HepG2 (cell line): ENCODE measurements at regions not wholly inside any gene's neighbourhood (a gene's known extent, or its start where the extent isn't known, plus 50 kb on each side); places are given as distances from the start of the nearest gene placed in this dataset.

ENCODE experiments used
- ATAC-seq: fragments of 200-7000 bp; cut with Tn5 transposase; 3 replicates; pipeline ENCODE4 v1.9.1; 2020; ENCODE audit warnings: mild to moderate bottlenecking, moderate library complexity
- BruUV-seq: library from RNA; stranded (reverse); fragments of 400-500 nt; replicated peaks from 2 replicates; lab custom pipeline; 2021; lab: Mats Ljungman, UMichigan
- CTCF ChIA-PET: fragments of 300-600 bp; formaldehyde crosslinking; extraction: SDS; loops from one replicate; lab custom pipeline; 2021; ENCODE audit warnings: low total read pairs, inconsistent platforms, low intra/inter-chr PET ratio; lab: Yijun Ruan, JAX
- POLR2A ChIA-PET: fragments of 350-600 bp; sonication (Branson Sonifier 250); formaldehyde crosslinking; loops from one replicate; lab custom pipeline; 2020; ENCODE audit warnings: antibody characterized with exemption, inconsistent platforms; lab: Yijun Ruan, JAX
- DNase-seq: peaks from one replicate; pipeline ENCODE4 v3.0.0-alpha.2; 2015; ENCODE audit warnings: low spot score
- FAIRE-seq: peaks from 3 replicates; lab custom pipeline; 2011; peaks lifted over from hg19 to GRCh38; lab: Jason Lieb, UNC
- H2AFZ ChIP-seq: one replicate; pipeline ENCODE4 v1.6.1; 2011; ENCODE audit warnings: low read length, inconsistent platforms
- H3K27ac ChIP-seq: fragments of 300-600 bp; 3 replicates; pipeline ENCODE4 v1.8.0; 2011; ENCODE audit warnings: mixed run types, mild to moderate bottlenecking, mixed read lengths, low read length, inconsistent platforms; ENCODE audit not compliant: insufficient read depth; ENCODE audit errors: extremely low read length
- H3K27me3 ChIP-seq, 2 experiments: fragments of 200-600 bp in 1 of 2; 2 replicates in 1 of 2; 3 replicates in 1 of 2; pipeline versions ENCODE4 v1.6.0 to v1.8.0; 2011; ENCODE audit warnings: low read length in 2 of 2, mild to moderate bottlenecking in 2 of 2, moderate library complexity in 2 of 2, inconsistent platforms in 1 of 2; ENCODE audit not compliant: insufficient read depth in 2 of 2, control insufficient read depth in 1 of 2
- H3K36me3 ChIP-seq, 2 experiments: fragments of 200-600 bp in 1 of 2; replicated peaks in 1 of 2; 2 replicates in 1 of 2; 3 replicates in 1 of 2; pipeline versions ENCODE4 v1.5.1 to v1.8.0; 2011; ENCODE audit warnings: low read length in 2 of 2, inconsistent platforms in 1 of 2; ENCODE audit not compliant: insufficient read depth in 2 of 2, control insufficient read depth in 1 of 2
- H3K4me1 ChIP-seq: 2 replicates; pipeline ENCODE4 v1.5.1; 2012; ENCODE audit warnings: low read length, inconsistent platforms; ENCODE audit not compliant: insufficient read depth
- H3K4me2 ChIP-seq: 2 replicates; pipeline ENCODE4 v1.6.0; 2011; ENCODE audit warnings: low read depth, low read length, inconsistent platforms
- H3K4me3 ChIP-seq, 3 experiments: fragments of 200-600 bp in 1 of 3; sonication (generic), shearing (Covaris generic) in 1 of 3; replicated peaks in 1 of 3; 2 replicates each; pipeline ENCODE4 v1.5.1; 2011 to 2016; ENCODE audit warnings: low read length in 3 of 3, inconsistent platforms in 2 of 3, low read depth in 2 of 3, mild to moderate bottlenecking in 2 of 3, control low read depth in 1 of 3, mixed read lengths in 1 of 3; ENCODE audit not compliant: insufficient read depth in 1 of 3
- H3K79me2 ChIP-seq: one replicate; pipeline ENCODE4 v1.6.1; 2011; ENCODE audit warnings: low read length, inconsistent platforms; ENCODE audit not compliant: insufficient read depth
- H3K9ac ChIP-seq: 2 replicates; pipeline ENCODE4 v1.6.0; 2011; ENCODE audit warnings: mild to moderate bottlenecking, low read depth, low read length, inconsistent platforms; ENCODE audit not compliant: insufficient read depth
- H3K9me3 ChIP-seq: 2 replicates; pipeline ENCODE4 v1.5.1; 2012; ENCODE audit warnings: mild to moderate bottlenecking, low read length
- H4K20me1 ChIP-seq: 2 replicates; pipeline ENCODE4 v1.6.0; 2011; ENCODE audit warnings: inconsistent platforms, mild to moderate bottlenecking, low read length, moderate library complexity; ENCODE audit not compliant: insufficient read depth
- FOSL1 ChIP-seq: sonication (generic); formaldehyde crosslinking; IDR thresholded peaks from 2 replicates; pipeline ENCODE4 v1.9.0; 2021; ENCODE audit warnings: missing genetic modification reagents, borderline replicate concordance
- HOXA3 ChIP-seq: sonication (generic); formaldehyde crosslinking; IDR thresholded peaks from 2 replicates; pipeline ENCODE4 v1.5.0; 2020; ENCODE audit warnings: missing genetic modification reagents
- PAX8 ChIP-seq: sonication (generic); formaldehyde crosslinking; IDR thresholded peaks from 2 replicates; pipeline ENCODE4 v1.8.0; 2022; ENCODE audit warnings: mild to moderate bottlenecking, missing genetic modification reagents, borderline replicate concordance
- SATB2 ChIP-seq: sonication (generic); formaldehyde crosslinking; IDR thresholded peaks from 2 replicates; pipeline ENCODE4 v1.5.0; 2020; ENCODE audit warnings: missing genetic modification reagents
- SOX13 ChIP-seq, 3 experiments: fragments of 450-650 bp in 1 of 3; sonication (generic) in 1 of 3; formaldehyde crosslinking in 1 of 3; IDR thresholded peaks in 2 of 3; conservative IDR thresholded peaks in 1 of 3; 2 replicates each; pipeline versions ENCODE4 v1.5.0 to v1.6.1; 2016 to 2020; ENCODE audit warnings: antibody characterized with exemption in 1 of 3, mild to moderate bottlenecking in 1 of 3, missing compliant biosample characterization in 1 of 3, missing genetic modification reagents in 1 of 3, moderate library complexity in 1 of 3
- SRF ChIP-seq: IDR thresholded peaks from 2 replicates; pipeline ENCODE4 v1.6.1; 2011; ENCODE audit warnings: mild to moderate bottlenecking, low read depth, low read length, moderate library complexity
- ZNF383 ChIP-seq: sonication (generic); formaldehyde crosslinking; IDR thresholded peaks from 2 replicates; pipeline ENCODE4 v1.4.0; 2020; ENCODE audit warnings: missing genetic modification reagents, mild to moderate bottlenecking, borderline replicate concordance
- WGBS: methylation state at CpG from one replicate; pipeline ENCODE4 v1.1.6; 2017; ENCODE audit warnings: low lambda C conversion rate; 5-methylcytosine and 5-hydroxymethylcytosine counted together
- in situ Hi-C: cut with HindIII; loops from 2 replicates; pipeline ENCODE4 v1.10.0; 2017; ENCODE audit warnings: low pct_unique_long_range_greater_than_20kb; ENCODE audit not compliant: extremely low pct_ligation_motif_present
- intact Hi-C: fragments of 100-400 bp; cut with micrococcal nuclease; formaldehyde crosslinking; loops from one replicate; pipeline ENCODE4 v1.10.0; 2022; ENCODE audit not compliant: unreplicated experiment
- TF ChIP-seq, protein P1 (sequence below): sonication (generic); formaldehyde crosslinking; IDR thresholded peaks from 2 replicates; pipeline ENCODE4 v1.4.0; 2020; ENCODE audit warnings: mild to moderate bottlenecking, missing genetic modification reagents
- TF ChIP-seq, protein P2 (sequence below): sonication (generic); formaldehyde crosslinking; IDR thresholded peaks from 2 replicates; pipeline ENCODE4 v1.4.0; 2020; ENCODE audit warnings: missing genetic modification reagents; ENCODE audit errors: not compliant biosample characterization
- TF ChIP-seq, protein P3 (sequence below): sonication (generic); formaldehyde crosslinking; conservative IDR thresholded peaks from 2 replicates; pipeline ENCODE4 v1.4.0; 2020; ENCODE audit warnings: mild to moderate bottlenecking, missing genetic modification reagents, moderate library complexity

DNA sequence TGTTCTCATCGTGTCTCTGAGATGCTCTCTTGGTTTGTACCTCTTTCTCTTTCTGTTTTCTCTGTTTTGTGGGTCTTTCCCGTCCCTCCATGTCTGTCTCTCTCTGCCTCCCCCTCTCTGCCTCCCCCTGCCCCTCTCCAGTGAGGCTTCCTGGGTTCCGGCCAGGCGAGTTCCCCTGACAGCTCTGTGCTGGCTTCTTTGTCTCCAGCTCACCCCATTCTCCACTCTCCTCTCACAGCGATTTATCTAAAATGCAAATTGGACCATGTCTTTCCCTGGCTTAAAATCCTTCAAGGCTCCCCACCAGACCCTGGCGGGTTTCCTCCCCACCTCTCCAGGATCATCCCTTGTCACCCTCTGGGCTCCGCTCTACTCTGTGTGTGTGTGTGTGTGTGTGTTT lies 202.4 kb upstream of the POU3F1 start:
- intact Hi-C loops: loop anchor here (10.0 kb wide), 1 partner anchor 566 kb away; no protein-coding TSS in a partner anchor
- no peak overlapping the region for H3K4me3 ChIP-seq
- WGBS: 40% methylated on average over 7 of the region's 7 CpGs
- H3K4me1 ChIP-seq: peaks cover 23% of the 10 kb centered on the region
- peaks cover 5 to 41% of the 10 kb centered on the region in 2 experiments; a peak in 4 of 5 replicates for H3K27me3 ChIP-seq
- DNase-seq (no peak), ATAC-seq (no peak), FAIRE-seq (no peak)
- CTCF ChIA-PET: no interaction called here
- in situ Hi-C loops: no loop called here
- BruUV-seq: no TSS peak
- H3K4me2 ChIP-seq: no peak overlapping the region
- H3K36me3 ChIP-seq: no peaks in the 10 kb centered on the region
- no peaks in the 10 kb centered on the region for H3K79me2 ChIP-seq
- no peaks in the 10 kb centered on the region for H3K9me3 ChIP-seq
- POLR2A ChIA-PET: no interaction called here
- H2AFZ ChIP-seq: no peak overlapping the region
- H3K9ac ChIP-seq: no peak overlapping the region
- H4K20me1 ChIP-seq: no peaks in the 10 kb centered on the region
- H3K27ac ChIP-seq: no peak overlapping the region
- TF ChIP-seq, protein P1, sequence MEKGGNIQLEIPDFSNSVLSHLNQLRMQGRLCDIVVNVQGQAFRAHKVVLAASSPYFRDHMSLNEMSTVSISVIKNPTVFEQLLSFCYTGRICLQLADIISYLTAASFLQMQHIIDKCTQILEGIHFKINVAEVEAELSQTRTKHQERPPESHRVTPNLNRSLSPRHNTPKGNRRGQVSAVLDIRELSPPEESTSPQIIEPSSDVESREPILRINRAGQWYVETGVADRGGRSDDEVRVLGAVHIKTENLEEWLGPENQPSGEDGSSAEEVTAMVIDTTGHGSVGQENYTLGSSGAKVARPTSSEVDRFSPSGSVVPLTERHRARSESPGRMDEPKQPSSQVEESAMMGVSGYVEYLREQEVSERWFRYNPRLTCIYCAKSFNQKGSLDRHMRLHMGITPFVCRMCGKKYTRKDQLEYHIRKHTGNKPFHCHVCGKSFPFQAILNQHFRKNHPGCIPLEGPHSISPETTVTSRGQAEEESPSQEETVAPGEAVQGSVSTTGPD (CRISPR knock-in tag): no peak
- TF ChIP-seq HOXA3 (CRISPR knock-in tag) (no peak), SRF (no peak), ZNF383 (no peak), PAX8 (no peak), SOX13 (IDR thresholded peaks at IDR 0.05) (no peak), SOX13 (CRISPR knock-in tag; conservative IDR thresholded peaks at IDR 0.05 in 1 of 2, IDR thresholded peaks at IDR 0.05 in 1 of 2) (no peak), FOSL1 (no peak), SATB2 (CRISPR knock-in tag) (no peak)
- TF ChIP-seq, protein P2, sequence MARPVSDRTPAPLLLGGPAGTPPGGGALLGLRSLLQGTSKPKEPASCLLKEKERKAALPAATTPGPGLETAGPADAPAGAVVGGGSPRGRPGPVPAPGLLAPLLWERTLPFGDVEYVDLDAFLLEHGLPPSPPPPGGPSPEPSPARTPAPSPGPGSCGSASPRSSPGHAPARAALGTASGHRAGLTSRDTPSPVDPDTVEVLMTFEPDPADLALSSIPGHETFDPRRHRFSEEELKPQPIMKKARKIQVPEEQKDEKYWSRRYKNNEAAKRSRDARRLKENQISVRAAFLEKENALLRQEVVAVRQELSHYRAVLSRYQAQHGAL (CRISPR knock-in tag): no peak
- TF ChIP-seq, protein P3, sequence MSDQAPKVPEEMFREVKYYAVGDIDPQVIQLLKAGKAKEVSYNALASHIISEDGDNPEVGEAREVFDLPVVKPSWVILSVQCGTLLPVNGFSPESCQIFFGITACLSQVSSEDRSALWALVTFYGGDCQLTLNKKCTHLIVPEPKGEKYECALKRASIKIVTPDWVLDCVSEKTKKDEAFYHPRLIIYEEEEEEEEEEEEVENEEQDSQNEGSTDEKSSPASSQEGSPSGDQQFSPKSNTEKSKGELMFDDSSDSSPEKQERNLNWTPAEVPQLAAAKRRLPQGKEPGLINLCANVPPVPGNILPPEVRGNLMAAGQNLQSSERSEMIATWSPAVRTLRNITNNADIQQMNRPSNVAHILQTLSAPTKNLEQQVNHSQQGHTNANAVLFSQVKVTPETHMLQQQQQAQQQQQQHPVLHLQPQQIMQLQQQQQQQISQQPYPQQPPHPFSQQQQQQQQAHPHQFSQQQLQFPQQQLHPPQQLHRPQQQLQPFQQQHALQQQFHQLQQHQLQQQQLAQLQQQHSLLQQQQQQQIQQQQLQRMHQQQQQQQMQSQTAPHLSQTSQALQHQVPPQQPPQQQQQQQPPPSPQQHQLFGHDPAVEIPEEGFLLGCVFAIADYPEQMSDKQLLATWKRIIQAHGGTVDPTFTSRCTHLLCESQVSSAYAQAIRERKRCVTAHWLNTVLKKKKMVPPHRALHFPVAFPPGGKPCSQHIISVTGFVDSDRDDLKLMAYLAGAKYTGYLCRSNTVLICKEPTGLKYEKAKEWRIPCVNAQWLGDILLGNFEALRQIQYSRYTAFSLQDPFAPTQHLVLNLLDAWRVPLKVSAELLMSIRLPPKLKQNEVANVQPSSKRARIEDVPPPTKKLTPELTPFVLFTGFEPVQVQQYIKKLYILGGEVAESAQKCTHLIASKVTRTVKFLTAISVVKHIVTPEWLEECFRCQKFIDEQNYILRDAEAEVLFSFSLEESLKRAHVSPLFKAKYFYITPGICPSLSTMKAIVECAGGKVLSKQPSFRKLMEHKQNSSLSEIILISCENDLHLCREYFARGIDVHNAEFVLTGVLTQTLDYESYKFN (CRISPR knock-in tag): no peak
